HG02642 (cell line): ENCODE measurements at regions not wholly inside any gene's neighbourhood (a gene's known extent, or its start where the extent isn't known, plus 50 kb on each side); places are given as distances from the start of the nearest gene placed in this dataset.

Source experiments
- ATAC-seq: cut with Tn5 transposase; IDR thresholded peaks from one replicate; pipeline ENCODE4 v1.9.1; 2021; ENCODE audit warnings: mild to moderate bottlenecking; ENCODE audit not compliant: unreplicated experiment, poor library complexity

GRCh38 chr7:51660516-51660915, 343.9 kb upstream of the COBL start:
- ATAC-seq, result no peak

GRCh38 chr7:51658684-51659083, 342.1 kb upstream of the COBL start:
- no peak for ATAC-seq

DNA sequence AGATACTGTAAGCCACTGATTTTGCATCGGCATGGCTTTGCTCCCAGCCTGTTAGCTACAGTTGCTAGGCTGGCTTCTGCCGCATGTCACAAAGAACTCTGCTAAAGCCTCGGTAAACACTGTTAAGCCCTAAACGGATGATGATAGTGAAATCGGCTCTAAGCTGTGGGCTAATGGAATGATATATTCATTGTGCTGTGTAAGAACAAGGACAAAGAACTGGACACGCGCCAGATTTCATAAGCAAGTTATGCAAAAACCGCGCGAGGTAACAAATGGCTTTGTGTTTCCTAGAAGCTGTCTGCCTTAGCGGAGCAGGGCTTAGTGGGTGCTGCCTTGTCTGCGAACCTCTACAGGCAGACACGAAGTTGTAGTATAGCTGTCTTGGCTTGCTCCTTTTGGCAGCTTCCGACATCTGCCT, 331.3 kb upstream of the COBL start:
- no peak for ATAC-seq

- no peak for ATAC-seq
Observed at GRCh38 chr7:51647486-51647885, 330.9 kb upstream of the COBL start.

- no peak for ATAC-seq
Observed at GRCh38 chr7:51645702-51646298, 329.2 kb upstream of the COBL start.

DNA sequence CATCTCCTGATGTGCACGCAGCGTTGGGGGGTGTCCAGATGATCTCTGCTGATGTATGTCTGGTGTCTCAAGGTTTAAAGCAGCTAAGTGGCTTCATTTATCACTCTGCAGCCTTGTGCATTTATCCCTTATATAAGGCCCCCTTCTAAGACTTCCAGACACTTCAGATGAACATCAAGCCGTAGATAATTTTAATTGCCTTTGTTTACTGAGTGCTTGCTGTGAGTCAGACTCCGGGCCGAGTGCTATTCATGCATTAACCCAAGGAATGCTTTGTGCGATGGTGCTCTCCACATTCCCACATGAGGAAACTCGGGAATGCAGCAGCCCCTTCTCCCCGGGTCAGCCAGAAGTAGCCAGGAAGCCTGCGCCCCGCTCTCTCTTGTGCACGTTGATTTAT, 328.6 kb upstream of the COBL start:
- no peak for ATAC-seq

DNA sequence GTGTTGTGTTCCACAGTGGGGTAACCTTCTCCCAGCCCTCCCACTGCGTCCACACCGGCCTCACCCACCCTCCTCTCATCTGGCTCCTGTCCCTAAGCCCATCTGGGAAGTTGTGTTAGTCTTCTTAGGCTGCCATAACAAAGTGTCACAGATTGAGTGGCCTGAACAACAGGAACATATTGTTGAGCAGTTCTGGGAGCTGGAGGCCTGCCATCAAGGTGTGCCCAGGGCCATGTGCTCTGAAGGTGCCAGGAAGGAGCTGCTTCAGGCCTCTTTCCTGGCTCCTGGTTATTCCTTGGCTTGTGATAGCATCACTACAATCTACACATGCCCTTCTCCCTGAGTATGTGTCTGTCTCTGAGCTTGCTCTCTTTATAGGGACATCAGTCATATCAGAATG, 327.6 kb upstream of the COBL start:
- no peak for ATAC-seq

DNA sequence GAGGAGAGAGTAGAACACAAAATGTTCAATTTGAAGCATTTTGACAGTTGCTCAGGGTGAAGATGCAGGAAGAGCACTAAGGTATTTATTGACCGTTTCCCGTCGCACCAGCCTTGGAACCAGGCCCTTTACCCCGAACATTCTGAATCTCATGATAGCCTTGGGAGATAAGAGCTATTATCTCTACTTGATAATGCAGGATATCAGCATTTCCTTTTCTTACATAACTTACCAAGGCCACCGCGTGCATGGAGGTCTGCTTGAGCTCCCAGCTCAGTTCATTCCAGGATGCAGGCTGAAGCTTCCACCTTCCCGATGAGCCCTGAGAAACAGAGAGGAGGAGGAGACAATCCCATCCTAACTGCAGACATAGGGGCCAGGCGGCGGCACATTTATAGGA, 324.2 kb upstream of the COBL start:
- ATAC-seq, result no peak

DNA sequence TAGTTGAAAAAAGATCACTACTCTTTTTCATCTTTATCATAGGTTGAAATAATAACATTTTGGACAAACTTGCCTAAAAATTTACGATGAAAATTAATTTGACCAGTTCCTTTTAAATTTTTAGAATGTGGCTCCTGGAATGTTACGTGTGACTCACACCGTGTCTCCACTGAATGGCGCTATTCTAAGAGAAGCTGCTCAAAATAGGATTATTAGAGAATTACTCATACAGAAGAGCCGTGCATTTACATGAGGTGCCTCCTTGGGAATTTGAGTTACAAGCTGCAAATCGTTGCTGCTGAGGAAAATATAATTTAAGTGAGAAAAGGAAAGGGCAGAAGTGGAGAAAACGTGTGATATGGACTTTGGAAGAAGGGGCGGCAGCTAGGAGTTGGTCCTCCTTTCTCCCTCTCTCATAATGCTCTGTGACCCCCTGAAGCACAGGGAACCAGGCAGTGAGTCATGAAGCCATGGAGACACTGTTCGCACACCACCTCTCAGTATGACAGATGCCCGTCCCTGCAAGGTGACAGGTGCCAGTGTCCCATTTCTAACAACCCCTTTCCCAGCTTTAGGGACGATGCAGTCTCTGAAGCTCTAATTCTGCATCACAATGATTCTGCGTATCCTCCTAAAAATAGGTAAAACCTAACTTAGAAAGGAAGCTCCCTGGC, 323.2 kb upstream of the COBL start:
- no peak for ATAC-seq

GRCh38 chr7:51636503-51636902, 319.9 kb upstream of the COBL start:
- no peak for ATAC-seq

GRCh38 chr7:51635775-51636174, 319.2 kb upstream of the COBL start:
- no peak for ATAC-seq

GRCh38 chr7:51634538-51634937, 317.9 kb upstream of the COBL start:
- ATAC-seq, result no peak

- no peak for ATAC-seq
Observed at GRCh38 chr7:51634025-51634424, 317.4 kb upstream of the COBL start.

GRCh38 chr7:51633596-51633995, 317.0 kb upstream of the COBL start:
- no peak for ATAC-seq

DNA sequence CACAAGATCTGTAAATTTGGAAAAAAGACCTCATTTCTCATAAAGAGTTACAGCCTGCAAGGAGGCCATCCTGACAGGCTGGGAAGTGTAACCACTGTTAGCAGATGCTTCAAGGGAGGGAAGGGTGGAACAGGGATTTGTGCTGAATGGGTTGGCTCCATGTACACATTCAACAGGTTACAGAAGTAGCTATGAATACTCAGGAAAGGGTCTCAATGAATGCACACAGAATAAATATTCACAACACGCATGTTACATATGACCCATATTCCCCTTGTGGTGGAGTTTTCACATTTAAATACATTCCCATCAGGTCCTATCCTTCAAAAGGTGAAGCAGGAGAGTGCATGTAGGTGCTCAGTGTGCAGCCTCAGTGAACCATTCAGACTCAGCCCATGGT, 316.4 kb upstream of the COBL start:
- ATAC-seq, result no peak

DNA sequence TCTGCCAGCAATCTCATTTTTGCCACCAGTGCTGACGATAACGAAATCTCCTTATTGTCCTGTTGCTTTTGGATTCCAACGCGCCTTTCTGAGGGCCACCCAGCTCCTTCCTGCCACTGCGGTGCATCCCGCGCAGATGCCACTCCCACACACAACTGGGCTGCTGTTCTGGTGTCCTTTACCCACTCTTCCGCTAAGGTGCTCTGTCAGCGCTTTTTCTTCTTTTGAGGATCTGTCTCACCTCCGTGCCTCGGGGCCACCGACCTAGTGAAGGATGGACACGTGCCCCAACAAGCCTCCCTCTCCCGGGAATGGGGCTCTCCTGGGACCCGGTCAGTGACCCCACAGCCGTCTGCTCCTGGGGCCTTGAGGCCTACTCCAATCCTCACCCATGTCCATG, 314.3 kb upstream of the COBL start:
- no peak for ATAC-seq

DNA sequence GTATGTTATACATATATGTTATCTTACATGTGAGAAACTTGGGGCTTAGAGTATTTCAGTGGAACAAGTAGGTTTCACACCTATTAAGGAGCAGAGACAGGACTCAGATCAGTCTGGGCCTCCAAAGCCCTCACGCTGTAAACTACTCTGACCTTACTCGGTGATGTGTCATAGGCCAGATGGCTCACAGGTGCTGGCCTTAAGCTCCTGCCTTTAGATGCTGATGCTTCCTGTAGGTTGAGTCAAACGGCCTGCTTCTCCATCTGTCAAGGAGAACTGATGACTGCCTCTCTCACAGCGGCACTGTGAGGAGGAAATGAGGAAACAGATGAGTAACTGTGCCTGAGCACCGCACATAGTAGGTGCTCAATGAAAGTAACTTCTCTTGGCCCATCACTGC, 312.6 kb upstream of the COBL start:
- no peak for ATAC-seq

- ATAC-seq, result no peak
Observed at GRCh38 chr7:51621956-51622355, 305.3 kb upstream of the COBL start.

DNA sequence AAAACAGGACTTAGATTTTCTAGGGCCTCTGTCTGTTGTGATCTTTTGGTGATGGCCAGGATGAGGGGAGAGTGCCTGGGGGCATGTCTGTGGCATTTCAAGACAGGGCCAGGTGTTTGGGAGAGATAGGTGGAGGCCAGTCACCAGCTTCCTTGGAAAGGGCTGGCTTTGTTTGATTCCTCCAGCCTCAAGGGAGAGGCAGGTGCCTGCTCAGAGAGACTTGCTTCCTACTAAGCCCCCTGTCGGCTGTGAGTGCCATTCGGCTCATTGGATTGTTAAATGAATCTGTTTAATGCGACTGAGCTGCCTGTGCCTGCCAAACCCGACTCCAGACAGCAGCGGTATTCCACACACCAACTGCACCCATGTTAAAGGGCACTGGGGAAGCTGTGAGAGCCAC, 304.1 kb upstream of the COBL start:
- ATAC-seq, result no peak

DNA sequence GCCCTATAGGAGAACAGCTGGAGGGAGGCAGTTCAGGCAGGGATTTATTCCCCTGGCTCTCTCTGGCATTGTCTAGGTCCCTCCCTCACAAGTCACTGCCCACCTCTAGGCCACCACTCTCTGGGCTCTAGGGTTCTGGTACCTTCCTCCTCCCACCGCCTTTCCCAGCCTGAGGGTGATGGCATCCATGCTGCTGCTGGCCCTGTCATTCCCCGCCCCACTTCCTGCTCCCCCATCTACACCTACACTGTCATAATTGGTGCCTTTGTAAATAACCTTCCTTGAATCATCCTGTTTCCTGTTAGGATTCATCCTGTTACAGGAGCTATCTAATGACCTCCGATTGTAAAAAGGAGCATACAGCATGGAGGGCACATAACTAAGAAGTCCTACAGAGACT, 303.3 kb upstream of the COBL start:
- ATAC-seq, result no peak

GRCh38 chr7:51617686-51618085, 301.1 kb upstream of the COBL start:
- no peak for ATAC-seq

DNA sequence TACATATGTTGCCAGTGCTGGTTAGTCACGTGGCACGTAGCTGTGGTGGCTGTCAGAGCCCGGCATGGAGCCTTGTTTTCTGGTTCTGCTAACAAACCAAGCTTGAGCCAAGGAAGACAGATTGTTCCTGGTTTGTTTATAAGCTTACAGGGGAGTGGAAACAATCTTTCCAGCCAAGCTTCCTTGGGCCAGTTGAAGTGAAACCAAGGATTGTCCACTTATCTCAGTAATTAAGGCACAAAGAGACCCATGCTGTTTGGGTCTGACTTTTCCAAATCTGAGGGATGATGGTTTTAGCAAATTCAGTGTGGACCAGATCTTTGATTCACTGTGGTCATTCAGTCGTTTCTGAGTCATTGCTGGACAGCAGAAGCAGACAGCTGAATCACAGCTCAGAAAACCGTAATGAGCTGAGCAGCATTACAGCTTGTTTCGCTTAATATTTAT, 297.3 kb upstream of the COBL start:
- no peak for ATAC-seq
